GM19025 (cell line): ENCODE measurements at regions not wholly inside any gene's neighbourhood (a gene's known extent, or its start where the extent isn't known, plus 50 kb on each side); places are given as distances from the start of the nearest gene placed in this dataset.

ENCODE experiments used
- ATAC-seq: cut with Tn5 transposase; IDR thresholded peaks from one replicate; pipeline ENCODE4 v1.9.1; 2021; ENCODE audit warnings: mild to moderate bottlenecking, low read depth, moderate library complexity; ENCODE audit not compliant: unreplicated experiment

GRCh38 chr18:40932862-40933261 is 1022.2 kb upstream of the PIK3C3 start:
- no peak for ATAC-seq

GRCh38 chr18:40930211-40930882 is 1024.7 kb upstream of the PIK3C3 start:
- ATAC-seq = no peak

GRCh38 chr18:40929399-40929798 is 1025.6 kb upstream of the PIK3C3 start:
- no peak for ATAC-seq

DNA sequence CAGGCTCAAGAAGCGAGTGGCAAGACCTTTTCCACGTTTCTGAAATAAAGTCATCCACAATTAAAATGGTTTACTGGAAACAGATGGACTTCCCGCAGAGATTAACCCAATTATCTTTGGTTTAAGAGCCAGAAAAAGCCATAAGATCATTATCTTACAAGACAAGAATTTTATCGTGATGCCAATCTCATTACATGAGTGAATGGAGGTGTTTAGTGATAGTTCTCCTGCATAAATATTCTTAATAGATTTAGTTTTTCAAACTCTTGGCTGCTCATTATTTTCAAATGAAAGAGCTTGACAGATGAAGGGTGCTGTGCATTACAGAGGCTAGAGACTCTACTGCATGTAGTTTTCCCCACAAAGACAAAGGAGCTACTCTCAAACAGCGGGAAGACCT is 1028.4 kb upstream of the PIK3C3 start:
- ATAC-seq = no peak

- ATAC-seq = no peak
Observed at GRCh38 chr18:40925071-40925541, 1029.9 kb upstream of the PIK3C3 start.

DNA sequence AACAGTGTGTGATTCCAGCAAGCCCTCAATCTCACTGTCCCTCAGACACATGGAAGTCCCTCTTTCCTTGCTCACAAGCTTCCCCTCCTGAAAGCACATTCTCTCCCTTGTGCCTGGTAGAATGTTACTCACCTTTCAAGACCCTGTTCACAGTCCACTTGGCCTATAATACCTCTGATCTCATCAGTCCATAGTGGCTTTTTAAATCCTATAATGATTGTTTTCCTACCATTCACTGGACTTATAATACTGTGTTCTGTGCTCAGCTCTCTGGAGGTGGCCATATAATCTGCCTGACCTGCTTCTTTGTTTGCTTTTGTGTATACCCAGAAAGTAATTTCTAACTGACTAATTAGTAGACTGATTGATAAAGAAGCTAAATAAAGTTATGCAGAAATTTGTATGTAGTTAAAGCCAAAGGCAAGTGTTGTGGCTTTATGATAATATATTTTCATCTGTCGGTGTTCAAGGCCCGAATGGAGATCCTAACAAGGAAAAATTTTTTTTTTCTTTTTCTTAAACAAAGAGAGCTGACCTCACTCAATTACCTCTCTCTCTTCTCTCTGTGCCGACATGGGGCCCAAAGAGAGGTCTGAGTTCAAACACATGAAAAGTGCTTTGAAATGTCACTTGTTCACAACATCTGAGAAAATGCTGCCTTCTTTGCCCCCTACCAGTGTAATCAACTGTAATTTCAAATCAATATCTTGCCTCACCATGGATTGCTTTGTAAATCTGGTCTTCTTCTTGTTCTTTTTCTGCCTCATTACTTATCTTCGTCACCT is 1033.0 kb upstream of the PIK3C3 start:
- no peak for ATAC-seq

- ATAC-seq = no peak
Observed at GRCh38 chr18:40917056-40917455, 1038.0 kb upstream of the PIK3C3 start.

DNA sequence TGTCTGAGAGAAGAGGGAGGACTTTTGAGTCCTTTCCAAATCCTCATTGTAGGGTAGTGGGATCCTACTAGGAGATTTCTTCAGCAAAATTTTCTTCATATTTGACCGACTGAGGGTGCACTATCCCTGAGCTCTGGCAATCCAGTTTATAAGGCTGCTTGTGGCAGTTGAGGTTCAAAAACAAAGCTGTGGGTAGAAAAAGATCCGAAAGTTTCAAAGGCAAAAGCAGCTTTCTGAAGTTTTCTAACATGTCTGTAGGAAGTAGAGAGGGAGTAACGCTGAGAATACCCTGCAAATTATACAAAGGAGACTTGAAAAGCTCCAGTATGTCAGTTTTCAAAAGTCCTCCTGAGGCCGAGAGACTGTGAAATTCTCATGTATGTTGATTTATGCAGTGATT is 1039.3 kb upstream of the PIK3C3 start:
- no peak for ATAC-seq

DNA sequence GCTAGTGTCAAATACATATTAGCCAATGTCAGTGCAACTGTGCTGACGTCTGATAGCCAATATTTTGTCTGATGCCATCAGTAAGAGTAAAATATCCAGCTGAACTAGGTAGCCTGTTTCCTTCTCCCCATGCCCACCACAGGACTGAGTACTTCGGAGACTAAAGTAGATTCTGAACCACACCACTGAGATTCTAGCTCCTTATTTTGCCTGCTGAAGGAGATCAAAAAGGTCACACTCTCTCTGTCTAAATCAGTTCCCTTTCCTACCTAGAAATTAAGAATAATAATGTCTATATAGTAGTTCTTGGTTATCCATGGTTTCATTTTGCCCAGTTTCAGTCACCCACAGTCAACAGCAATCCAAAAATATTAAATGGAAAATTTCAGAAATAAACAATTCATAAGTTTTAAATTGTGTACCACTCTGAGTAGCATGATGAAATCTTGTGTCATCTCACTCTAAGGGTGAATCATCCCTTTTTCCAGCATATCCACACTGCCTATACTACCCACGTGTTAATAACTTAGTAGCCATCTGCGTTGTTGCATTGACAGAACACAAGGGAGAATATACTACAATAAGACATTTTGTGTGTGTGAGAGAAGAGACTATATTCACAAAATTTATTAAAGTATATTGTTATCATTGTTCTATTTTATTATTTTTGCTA is 1043.3 kb upstream of the PIK3C3 start:
- no peak for ATAC-seq

DNA sequence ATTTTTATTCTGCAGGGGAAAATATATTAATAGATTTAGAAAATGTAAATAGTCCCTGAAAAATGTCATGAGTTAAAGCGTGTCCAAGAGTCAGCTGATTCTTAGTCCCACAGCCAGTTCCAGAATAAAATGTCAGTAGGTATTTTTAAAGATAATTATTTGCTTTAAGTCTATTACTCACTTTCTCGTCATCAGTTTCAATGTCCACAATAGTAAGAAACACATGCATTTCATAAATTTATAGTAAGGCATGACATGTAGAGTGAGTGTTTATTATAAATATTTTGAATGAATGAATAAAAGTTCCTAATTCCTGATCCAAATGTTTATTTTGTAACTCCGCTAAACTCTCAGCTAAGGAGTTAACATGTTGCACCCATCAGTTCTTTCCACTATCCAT is 1044.0 kb upstream of the PIK3C3 start:
- ATAC-seq = no peak

DNA sequence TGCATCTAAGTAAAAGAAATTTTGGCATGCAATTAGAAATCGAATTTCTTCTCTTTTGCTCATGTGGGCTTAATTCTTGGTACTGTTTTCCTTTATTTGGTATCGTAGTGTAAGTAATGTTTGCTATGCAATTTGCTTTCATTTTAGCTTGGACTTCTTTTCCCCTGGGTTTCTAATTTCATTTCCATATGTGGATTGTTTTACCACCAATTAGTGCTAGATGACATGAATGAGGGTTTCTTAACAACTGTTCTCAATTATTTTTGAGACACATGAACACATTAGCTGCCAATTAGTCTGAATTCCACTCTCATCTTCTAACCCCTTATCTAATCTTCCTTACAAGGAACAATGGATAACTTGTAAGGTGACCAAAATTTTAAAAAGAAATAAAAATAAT is 1047.2 kb upstream of the PIK3C3 start:
- ATAC-seq = no peak

GRCh38 chr18:40904295-40904694 is 1050.7 kb upstream of the PIK3C3 start:
- ATAC-seq = no peak

- ATAC-seq = no peak
Observed at GRCh38 chr18:40902436-40902835, 1052.6 kb upstream of the PIK3C3 start.

DNA sequence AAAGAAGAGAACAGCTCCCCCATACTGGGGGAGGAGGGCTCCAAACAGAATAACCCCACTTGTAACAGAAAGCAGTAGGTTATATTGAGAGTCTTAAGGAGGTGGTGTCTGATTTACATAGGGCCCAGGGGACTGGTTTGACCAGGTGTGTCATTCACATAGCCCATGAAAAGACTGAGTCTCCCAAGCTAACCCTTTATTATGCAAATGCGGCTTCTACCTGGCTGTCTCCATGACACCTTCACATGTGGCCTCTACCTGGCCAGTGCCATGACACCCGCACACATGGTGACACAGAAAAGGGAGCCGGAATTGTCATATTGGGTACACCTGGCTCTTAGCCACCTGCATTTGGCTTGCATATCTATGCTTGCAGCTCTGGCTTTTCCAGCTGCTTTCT is 1057.2 kb upstream of the PIK3C3 start:
- no peak for ATAC-seq

- no peak for ATAC-seq
Observed at GRCh38 chr18:40883271-40883670, 1071.8 kb upstream of the PIK3C3 start.

DNA sequence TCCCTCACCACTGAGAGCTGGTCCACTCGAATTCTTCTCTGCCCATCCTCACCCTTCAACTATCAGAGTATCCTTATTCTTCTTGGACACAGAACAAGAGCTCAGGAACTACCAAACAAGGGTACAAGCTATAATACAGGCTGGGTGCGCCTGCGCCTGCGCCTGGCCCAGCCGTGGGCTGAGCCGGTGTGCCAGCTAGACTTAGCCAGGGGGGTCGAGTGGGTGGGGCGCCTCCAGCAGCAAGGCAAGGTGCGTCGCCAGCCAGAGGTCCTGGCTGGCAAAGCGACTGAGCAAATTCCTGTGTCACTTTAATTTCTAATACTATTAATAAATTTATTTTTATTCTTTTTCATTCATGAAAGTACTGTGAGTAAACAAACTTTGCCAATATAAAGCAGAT is 1072.6 kb upstream of the PIK3C3 start:
- ATAC-seq = no peak

DNA sequence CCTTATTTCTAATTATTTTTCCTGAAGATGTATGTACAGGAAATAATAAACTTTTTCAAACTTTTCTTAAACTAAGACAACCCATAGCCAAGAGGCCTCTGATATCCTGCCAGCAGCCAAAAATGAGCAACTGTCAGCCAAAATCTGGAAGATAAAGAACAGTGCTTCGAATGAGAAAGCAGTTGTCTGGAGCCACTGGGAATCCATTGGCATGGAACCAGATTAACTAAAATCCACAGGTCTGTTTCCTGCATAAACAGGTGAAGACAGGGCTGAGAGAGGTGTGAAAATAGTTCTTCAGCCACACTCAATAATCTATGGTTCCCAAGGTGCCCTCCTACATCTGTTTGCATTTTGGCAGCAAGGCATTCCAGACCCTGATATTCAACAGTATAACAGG is 1076.7 kb upstream of the PIK3C3 start:
- no peak for ATAC-seq

DNA sequence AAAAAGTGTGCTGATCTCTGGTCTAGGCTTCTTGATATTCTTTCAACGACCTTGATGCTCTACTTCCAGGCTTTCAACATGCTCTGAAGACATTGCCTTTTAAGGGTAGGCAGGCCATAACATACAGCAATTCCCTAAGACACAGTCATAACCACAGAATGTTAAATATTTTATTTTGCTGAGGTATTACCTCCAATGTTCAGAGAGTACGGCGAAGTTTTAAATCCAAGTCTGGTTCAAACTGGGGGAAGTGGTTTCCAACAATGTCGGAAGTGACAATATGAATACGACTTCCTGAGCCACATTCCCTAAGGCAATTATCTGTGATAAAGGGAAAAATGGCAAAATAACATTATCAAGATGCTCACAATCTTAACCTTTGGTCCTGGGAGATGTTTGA is 1077.9 kb upstream of the PIK3C3 start:
- no peak for ATAC-seq

DNA sequence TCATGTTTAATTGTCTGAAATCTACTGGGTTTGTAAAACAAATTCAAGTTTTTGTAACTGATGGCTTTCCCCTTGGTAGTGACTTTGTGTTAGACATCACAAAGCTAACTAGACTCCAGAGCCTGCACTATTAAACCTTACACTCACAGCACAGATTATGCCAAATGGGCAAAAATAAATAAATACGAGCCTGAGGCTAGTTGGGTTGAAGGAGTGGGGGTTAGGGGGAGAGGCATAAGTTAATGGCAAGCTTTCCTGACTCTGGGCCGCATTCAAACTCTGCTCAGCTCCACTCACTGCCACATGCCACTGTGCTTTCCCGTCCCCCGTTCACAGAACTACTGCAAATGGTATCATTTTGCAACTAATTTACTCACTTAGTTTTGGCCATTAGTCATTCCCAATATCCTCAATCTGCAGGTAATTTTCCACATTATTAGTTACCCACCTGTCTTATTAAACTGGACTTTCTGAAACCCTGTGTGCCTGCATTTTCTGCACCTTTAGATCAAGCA is 1079.9 kb upstream of the PIK3C3 start:
- ATAC-seq = no peak

GRCh38 chr18:40874233-40874632 is 1080.8 kb upstream of the PIK3C3 start:
- no peak for ATAC-seq

- ATAC-seq = no peak
Observed at GRCh38 chr18:40868110-40868858, 1086.8 kb upstream of the PIK3C3 start.
